ENCODE measurements at regions not wholly inside any gene's neighbourhood (a gene's known extent, or its start where the extent isn't known, plus 50 kb on each side); places are given as distances from the start of the nearest gene placed in this dataset.
A peak's percentile ranks its signal among the peaks of the same experiment; 100 is the strongest.
"Not testable (repeated sequence)": the region's sequence is repeated elsewhere in the genome, so short reads cannot be mapped to it uniquely, and the experiment has no call there.

DNA sequence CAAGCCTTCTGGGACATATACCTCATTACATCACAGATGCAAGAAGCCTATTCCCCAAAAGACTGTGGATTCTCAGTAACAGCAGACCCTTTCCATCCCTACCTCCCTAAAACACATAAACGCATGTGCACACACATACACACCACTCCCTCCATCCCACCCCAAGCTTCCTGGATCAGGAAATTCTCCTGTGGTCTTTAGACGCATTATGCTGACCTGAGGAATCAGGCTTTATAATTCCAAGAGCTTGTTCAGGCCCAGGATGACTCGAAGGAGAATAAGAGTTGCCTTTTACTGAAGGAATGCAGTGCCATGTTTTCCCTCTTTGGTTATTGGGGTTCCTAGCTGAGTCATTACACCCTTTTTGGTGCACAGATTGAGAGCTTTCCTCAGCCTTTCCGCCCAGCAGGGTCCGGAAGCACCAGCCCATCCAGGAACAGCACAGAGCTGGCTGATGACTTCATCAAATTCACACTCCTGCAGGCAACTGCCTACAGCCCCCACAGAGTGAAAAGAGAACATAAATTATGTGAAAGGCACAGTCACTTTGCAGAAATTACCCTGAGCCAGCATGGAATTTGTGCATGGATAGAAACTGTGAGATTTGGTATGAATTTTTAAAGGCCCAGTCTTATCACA lies 385.0 kb upstream of the TRPC7 start:
- H3K27ac ChIP-seq (ENCODE audit: low read depth), result no peak overlapping the region
- no peaks in the 10 kb centered on the region for H3K36me3 ChIP-seq (ENCODE audit: insufficient read depth)
- WGBS, result 79% methylated on average over 5 of the region's 5 CpGs
- H3K4me1 ChIP-seq (ENCODE audit: insufficient read depth), result no peaks in the 10 kb centered on the region
- H3K4me3 ChIP-seq (ENCODE audit: low read depth, low read length), result no peak overlapping the region
- DNase-seq (ENCODE audit: extremely low spot score), result no peak

DNA sequence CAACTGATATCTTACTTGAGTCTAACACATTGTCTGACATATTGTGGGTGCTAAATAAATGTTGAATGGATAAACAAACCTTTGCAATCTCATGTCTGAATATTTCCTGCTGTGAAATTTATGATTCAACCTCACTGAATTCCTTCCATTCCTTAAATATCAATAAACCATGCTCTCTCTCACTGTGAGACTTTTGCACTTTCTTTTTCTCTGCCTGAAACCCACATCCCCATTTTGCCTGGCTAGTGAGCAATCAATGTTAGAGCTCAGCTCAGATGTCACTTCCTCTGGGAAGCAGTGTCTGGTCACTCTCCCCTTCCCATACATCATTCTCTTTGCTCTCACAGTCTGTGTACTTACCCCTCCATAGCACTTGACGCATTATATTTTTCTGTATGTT lies 383.7 kb upstream of the TRPC7 start:
- DNase-seq (ENCODE audit: extremely low spot score), result no peak
- WGBS, result 99% methylated on average over 1 of the region's 1 CpG
- H3K36me3 ChIP-seq (ENCODE audit: insufficient read depth), result no peaks in the 10 kb centered on the region
- H3K27ac ChIP-seq (ENCODE audit: low read depth), result no peak overlapping the region
- no peak overlapping the region for H3K4me3 ChIP-seq (ENCODE audit: low read depth, low read length)
- H3K4me1 ChIP-seq (ENCODE audit: insufficient read depth), result no peaks in the 10 kb centered on the region

DNA sequence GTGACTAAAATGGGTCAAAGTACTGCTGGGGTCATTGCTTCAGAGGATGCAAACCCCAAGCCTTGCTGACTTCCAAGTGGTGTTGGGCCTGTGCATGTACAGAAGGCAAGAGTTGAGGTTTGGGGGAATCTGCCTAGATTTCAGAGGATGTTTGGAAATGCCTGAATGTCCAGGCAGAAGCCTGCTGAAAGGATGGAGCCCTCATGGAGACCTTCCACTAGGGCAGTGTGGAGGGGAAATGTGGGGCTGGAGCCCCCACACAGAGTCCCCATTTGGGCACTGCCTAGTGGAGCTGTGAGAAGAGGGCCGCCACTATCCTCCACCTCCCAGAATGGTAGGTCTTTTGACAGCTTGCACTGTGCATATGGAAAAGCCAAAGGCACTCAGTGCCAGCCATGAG lies 377.7 kb upstream of the TRPC7 start:
- DNase-seq (ENCODE audit: extremely low spot score), result no peak
- 92% methylated on average over 1 of the region's 1 CpG for WGBS

DNA sequence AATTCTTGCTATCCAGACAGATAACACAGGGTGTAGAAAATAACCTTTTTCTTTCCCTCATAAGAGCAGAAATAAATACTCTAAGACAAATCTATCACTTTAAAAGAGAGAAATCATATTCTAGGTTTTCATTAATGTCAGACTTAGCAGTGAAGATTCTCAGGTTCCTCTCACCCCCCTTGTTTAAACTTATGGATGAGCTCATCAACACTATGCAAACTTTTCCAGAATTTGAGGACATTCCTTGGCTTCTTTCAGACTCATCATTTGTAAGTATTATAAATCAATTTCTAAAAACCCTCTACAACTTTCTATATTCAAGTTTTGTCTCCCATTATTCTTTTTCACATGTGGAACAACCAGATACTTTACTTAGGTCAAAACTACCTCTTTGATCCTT lies 374.9 kb upstream of the TRPC7 start:
- no peak overlapping the region for H3K4me3 ChIP-seq (ENCODE audit: low read depth, low read length)
- H3K4me1 ChIP-seq (ENCODE audit: insufficient read depth), result no peaks in the 10 kb centered on the region
- DNase-seq (ENCODE audit: extremely low spot score), result no peak
- no peaks in the 10 kb centered on the region for H3K36me3 ChIP-seq (ENCODE audit: insufficient read depth)
- H3K27ac ChIP-seq (ENCODE audit: low read depth), result no peak overlapping the region

More for the DNA sequence above, 377.7 kb upstream of the TRPC7 start:
- no peaks in the 10 kb centered on the region for H3K36me3 ChIP-seq (ENCODE audit: insufficient read depth)
- H3K4me1 ChIP-seq (ENCODE audit: insufficient read depth), result no peaks in the 10 kb centered on the region
- H3K27ac ChIP-seq (ENCODE audit: low read depth), result no peak overlapping the region
- no peak overlapping the region for H3K4me3 ChIP-seq (ENCODE audit: low read depth, low read length)

DNA sequence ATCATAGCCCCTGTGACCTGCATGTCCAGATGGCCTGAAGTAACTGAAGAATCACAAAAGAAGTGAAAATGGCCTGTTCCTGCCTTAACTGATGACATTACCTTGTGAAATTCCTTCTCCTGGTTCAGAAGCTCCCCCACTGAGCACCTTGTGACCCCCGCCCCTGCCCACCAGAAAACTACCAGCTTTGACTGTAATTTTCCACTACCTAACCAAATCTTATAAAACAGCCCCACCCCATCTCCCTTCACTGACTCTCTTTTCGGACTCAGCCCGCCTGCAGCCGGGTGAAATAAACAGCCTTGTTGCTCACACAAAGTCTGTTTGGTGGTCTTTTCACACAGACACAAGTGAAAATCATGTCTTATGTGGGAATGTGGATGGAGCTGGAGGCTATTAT lies 373.9 kb upstream of the TRPC7 start:
- not testable (repeated sequence) for H3K36me3 ChIP-seq (ENCODE audit: insufficient read depth); DNase-seq (ENCODE audit: extremely low spot score); H3K27ac ChIP-seq (ENCODE audit: low read depth); H3K4me3 ChIP-seq (ENCODE audit: low read depth, low read length); H3K4me1 ChIP-seq (ENCODE audit: insufficient read depth)
- 72% methylated on average over 4 of the region's 4 CpGs for WGBS

DNA sequence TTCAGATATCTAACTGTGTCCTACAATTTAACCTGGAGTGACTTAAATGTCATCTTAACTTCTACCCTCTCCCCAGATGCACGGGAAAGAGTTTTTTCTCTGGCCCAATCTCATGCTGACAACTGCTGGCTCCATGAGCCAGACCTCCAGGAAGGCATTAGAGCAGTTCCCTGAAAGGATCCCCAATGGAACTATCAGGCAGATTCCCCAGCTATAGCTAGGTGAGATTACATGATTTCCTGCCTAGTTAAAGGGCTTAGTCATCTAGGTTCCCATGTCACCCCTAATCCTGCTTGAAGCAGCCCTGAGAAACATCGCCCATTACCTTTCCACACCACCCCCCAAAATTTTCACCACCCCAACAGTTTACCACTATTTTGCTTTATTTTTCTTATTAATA lies 373.5 kb upstream of the TRPC7 start:
- Histone ChIP-seq H3K27ac (ENCODE audit: low read depth) (no peak overlapping the region), H3K4me3 (ENCODE audit: low read depth, low read length) (no peak overlapping the region), H3K36me3 (ENCODE audit: insufficient read depth) (no peaks in the 10 kb centered on the region), H3K4me1 (ENCODE audit: insufficient read depth) (no peaks in the 10 kb centered on the region)
- 82% methylated on average over 2 of the region's 2 CpGs for WGBS
- DNase-seq (ENCODE audit: extremely low spot score), result no peak

DNA sequence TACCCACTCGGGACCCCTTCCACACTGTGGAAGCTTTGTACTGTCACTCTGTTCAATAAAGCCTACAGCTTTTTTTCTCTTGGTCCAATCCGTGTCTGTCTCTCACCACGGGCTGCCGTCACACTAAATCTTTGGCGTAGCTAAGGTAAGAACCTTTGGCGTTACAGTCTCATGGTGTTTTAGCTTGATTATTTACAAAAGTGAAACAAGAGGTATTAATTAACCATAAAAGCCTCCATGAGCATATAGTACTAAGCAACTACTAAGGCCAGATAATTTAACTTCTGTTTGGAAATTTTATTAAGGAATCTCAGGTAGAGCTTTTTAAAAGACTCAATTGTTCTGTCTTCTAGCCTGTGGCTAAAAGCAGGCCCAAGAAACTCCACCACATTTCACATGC lies 370.7 kb upstream of the TRPC7 start:
- WGBS, result 64% methylated on average over 6 of the region's 6 CpGs

DNA sequence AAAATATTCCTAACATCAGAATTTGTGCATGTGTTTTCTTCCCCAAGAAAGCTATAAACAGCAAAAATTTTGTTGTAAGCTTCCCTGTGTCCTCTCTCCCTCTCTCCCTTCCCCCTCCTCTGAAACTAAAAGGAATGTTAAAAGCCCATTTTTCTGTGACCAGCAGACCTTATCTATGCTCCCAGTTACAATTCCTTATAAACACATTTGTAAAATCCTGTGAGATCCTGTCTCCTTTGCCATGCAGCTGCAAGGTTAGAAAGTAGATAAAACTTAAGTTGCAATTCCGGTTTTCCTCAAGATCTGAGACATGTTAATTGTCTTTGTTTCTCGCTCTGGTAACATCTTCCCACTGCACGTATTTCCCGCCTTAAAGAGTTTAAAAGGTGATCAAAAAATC lies 370.3 kb upstream of the TRPC7 start:
- H3K27ac ChIP-seq (ENCODE audit: low read depth); H3K4me1 ChIP-seq (ENCODE audit: insufficient read depth); H3K36me3 ChIP-seq (ENCODE audit: insufficient read depth); H3K4me3 ChIP-seq (ENCODE audit: low read depth, low read length); DNase-seq (ENCODE audit: extremely low spot score): not testable (repeated sequence)
- WGBS, result 49% methylated on average over 4 of the region's 4 CpGs

More for the DNA sequence above, 370.7 kb upstream of the TRPC7 start:
- Histone ChIP-seq H3K36me3 (ENCODE audit: insufficient read depth) (no peaks in the 10 kb centered on the region), H3K27ac (ENCODE audit: low read depth) (no peak overlapping the region), H3K4me1 (ENCODE audit: insufficient read depth) (no peaks in the 10 kb centered on the region), H3K4me3 (ENCODE audit: low read depth, low read length) (no peak overlapping the region)
- no peak for DNase-seq (ENCODE audit: extremely low spot score)

DNA sequence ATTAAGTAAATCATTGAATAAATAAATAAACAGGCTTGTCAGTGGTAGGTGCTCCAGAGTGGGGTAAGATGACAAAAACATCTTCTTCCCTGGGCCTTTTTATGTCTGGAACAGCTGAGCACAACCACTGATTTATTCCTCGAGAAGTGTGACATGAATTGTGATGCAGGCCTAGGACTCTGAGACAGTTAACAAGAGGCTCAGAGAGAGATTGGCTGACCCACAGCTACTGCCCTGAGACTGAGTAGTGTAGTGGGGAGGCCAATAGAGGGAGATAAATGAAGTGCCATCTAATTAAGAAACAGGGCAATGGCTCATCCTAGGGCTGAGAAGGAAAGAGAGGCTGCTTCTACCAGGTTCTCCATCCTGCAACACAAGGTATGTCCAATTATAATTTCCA lies 369.3 kb upstream of the TRPC7 start:
- Histone ChIP-seq H3K36me3 (ENCODE audit: insufficient read depth) (no peaks in the 10 kb centered on the region), H3K4me1 (ENCODE audit: insufficient read depth) (no peaks in the 10 kb centered on the region), H3K4me3 (ENCODE audit: low read depth, low read length) (no peak overlapping the region), H3K27ac (ENCODE audit: low read depth) (no peak overlapping the region)
- no peak for DNase-seq (ENCODE audit: extremely low spot score)
- WGBS, result 93% methylated on average over 1 of the region's 1 CpG

DNA sequence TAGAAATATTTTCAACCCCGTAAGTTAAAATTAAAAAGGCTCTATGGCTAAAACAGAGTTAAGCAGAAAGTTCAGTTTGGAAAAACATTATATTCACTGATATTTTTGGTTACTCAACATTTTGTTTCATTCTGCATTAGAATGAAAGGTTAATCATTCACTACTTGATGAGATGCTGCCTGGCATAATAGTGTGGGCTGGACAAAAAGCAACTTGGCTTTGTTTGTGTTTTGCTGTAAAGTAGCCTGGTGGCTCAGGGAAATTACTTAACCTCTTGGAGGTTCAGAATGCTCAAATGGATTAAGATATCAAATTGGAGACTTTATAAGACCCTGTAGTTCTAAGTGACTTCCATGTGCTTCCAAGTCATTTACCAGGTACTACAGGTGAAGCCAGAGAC lies 367.4 kb upstream of the TRPC7 start:
- no peak for DNase-seq (ENCODE audit: extremely low spot score)
- WGBS, result 96% methylated on average over 1 of the region's 1 CpG
- Histone ChIP-seq H3K4me3 (ENCODE audit: low read depth, low read length) (no peak overlapping the region), H3K36me3 (ENCODE audit: insufficient read depth) (no peaks in the 10 kb centered on the region), H3K4me1 (ENCODE audit: insufficient read depth) (no peaks in the 10 kb centered on the region), H3K27ac (ENCODE audit: low read depth) (no peak overlapping the region)

DNA sequence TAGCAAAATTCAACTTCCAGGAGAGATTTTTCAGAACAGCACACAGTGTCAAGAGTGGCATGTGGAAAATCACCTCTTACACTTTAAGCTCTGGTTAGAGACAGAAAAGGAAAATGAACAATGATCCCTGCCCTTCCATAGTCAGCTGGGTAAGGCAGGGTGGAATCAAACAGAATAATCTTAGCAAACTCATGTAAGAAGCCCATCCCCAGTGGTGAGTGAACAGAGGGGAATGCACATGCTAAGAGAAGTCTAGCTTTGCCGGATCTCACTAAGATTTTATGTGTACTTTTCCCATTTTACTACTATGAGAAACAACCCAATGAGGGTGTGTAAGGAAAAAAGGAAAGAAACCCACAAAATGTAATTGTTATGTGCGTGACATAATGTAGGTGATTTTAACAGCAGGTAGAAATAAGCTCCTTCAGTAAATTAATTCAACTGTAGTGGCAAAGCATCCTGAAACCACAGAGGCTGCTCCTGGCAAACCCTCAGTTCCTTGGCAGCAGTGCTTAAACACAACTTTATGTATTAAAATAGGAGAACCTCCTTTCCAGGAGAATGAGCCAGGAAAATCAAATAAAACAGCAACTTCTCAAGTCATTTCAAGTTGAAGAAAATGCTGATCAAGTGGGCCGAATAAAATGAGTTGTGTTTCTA lies 366.0 kb upstream of the TRPC7 start:
- H3K36me3 ChIP-seq (ENCODE audit: insufficient read depth), result no peaks in the 10 kb centered on the region
- H3K4me1 ChIP-seq (ENCODE audit: insufficient read depth), result no peaks in the 10 kb centered on the region
- no peak overlapping the region for H3K4me3 ChIP-seq (ENCODE audit: low read depth, low read length)
- DNase-seq (ENCODE audit: extremely low spot score), result no peak
- 36% methylated on average over 3 of the region's 3 CpGs for WGBS
- no peak overlapping the region for H3K27ac ChIP-seq (ENCODE audit: low read depth)

DNA sequence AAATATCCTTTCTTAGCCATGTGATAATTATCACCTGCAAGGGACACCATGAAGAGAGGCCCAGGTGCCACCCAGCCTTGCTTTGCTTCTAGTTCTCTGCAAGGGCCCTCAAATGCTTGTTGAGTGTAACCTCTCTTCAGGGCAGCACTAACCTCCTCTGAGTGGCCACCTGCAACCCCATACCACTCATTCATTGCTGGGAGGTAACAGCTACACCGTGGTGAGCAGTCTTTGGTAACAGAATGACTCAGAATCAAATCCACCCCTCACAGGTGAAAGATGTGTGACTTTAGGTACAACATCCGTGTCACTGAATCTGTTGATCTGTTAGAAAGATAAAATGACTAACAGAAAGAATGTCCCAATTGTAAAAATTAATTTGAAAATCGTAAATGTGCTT lies 365.1 kb upstream of the TRPC7 start:
- Histone ChIP-seq H3K4me1 (ENCODE audit: insufficient read depth) (no peaks in the 10 kb centered on the region), H3K4me3 (ENCODE audit: low read depth, low read length) (no peak overlapping the region), H3K27ac (ENCODE audit: low read depth) (no peak overlapping the region), H3K36me3 (ENCODE audit: insufficient read depth) (no peaks in the 10 kb centered on the region)
- WGBS, result 66% methylated on average over 3 of the region's 3 CpGs
- DNase-seq (ENCODE audit: extremely low spot score), result no peak

DNA sequence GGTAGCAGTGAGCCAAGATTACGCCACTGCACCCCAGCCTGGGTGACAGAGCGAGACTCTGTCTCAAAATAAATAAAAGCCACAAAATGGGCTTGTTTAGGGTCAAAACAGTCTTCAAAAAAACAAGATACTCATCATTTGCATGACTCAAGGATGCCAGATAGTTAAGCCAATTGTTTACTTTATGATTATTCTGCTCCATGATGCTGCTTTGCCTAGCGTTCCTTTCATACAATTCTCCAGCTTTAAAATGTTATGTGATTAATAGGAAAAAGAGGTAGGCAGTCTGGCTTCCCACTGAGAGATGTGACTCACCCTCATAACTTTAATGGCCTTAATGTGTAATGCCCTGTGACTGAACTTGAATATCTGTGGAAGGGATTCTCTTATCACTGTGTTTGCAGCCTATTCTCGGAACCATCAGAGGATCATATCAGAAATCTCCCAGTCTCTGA lies 364.6 kb upstream of the TRPC7 start:
- H3K4me3 ChIP-seq (ENCODE audit: low read depth, low read length), result no peak overlapping the region
- H3K4me1 ChIP-seq (ENCODE audit: insufficient read depth), result no peaks in the 10 kb centered on the region
- H3K27ac ChIP-seq (ENCODE audit: low read depth), result no peak overlapping the region
- no peaks in the 10 kb centered on the region for H3K36me3 ChIP-seq (ENCODE audit: insufficient read depth)
- 32% methylated on average over 4 of the region's 4 CpGs for WGBS
- peak; percentile 21 for DNase-seq (ENCODE audit: extremely low spot score)

DNA sequence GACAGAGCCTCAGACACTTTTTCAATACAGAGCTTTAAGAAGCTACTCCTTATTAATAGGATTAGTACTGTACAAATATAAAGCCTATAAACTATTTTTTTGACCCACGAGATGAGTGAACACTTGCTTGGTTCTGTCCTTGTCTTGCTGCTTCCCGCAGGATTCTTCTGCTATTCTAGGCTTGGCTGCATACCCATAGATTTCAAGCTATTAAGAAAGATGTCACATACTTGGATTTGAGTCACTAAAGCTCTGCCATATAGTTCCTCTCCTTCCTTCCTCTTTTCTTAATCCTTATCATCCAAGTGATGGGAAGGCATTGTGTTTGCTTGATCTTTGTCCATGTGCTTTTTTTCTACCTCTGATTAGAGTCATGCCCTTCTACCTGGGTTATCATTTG lies 361.2 kb upstream of the TRPC7 start:
- no peak overlapping the region for H3K4me3 ChIP-seq (ENCODE audit: low read depth, low read length)
- H3K36me3 ChIP-seq (ENCODE audit: insufficient read depth), result no peaks in the 10 kb centered on the region
- H3K27ac ChIP-seq (ENCODE audit: low read depth), result no peak overlapping the region
- no peaks in the 10 kb centered on the region for H3K4me1 ChIP-seq (ENCODE audit: insufficient read depth)
- WGBS, result 52% methylated on average over 2 of the region's 2 CpGs
- DNase-seq (ENCODE audit: extremely low spot score), result no peak
